Progenitor cell of endocrine pancreas (in vitro differentiated cells): ENCODE measurements at regions not wholly inside any gene's neighbourhood (a gene's known extent, or its start where the extent isn't known, plus 50 kb on each side); places are given as distances from the start of the nearest gene placed in this dataset.

Experiments
- DNase-seq: peaks from one replicate; pipeline ENCODE4 v3.0.0; 2021; ENCODE audit warnings: low spot score; ENCODE audit not compliant: unreplicated experiment
- H3K27ac Mint-ChIP-seq: 2 replicates; pipeline ENCODE4 v1.8.0; 2021; ENCODE audit warnings: mild to moderate bottlenecking, moderate library complexity, mixed read lengths
- H3K27me3 Mint-ChIP-seq: 2 replicates; pipeline ENCODE4 v1.8.0; 2021; ENCODE audit warnings: mixed read lengths
- H3K36me3 Mint-ChIP-seq: 2 replicates; pipeline ENCODE4 v1.8.0; 2022; ENCODE audit warnings: mixed read lengths; ENCODE audit not compliant: insufficient read depth
- H3K4me1 Mint-ChIP-seq: 2 replicates; pipeline ENCODE4 v1.8.0; 2021; ENCODE audit warnings: low read depth, mixed read lengths
- H3K4me3 Mint-ChIP-seq: 2 replicates; pipeline ENCODE4 v1.8.0; 2021; ENCODE audit warnings: low read depth, mild to moderate bottlenecking, moderate library complexity, mixed read lengths
- H3K9me3 Mint-ChIP-seq: 2 replicates; pipeline ENCODE4 v1.8.0; 2021; ENCODE audit warnings: low read depth, mixed read lengths
- TF ChIP-seq, protein P1 (sequence below): fragments of 200-600 bp; sonication (generic); IDR thresholded peaks from one replicate; pipeline ENCODE4 v1.5.0; 2021; ENCODE audit warnings: antibody characterized with exemption, mild to moderate bottlenecking; ENCODE audit not compliant: unreplicated experiment

DNA sequence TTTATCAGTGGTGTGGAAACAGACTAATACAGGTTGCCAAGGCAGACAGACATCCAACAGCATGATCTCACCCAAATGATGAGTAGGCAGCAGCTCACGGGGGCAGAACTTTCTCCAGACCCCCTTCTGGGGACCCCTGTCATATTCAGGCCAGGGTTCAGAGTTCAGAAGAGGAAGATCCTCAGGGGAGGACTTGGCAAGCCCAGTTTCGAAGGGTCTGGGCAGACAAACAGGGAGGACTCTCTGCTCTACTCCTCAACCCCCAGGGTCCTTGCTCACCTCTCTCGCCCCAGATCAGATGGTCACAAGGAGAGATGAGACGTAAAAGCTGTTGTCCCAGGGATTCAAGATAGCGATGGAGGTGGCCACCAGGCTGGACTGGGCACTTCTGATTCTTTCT is 215.1 kb upstream of the MVB12B start:
- no peak for DNase-seq
- Mint-ChIP-seq H3K9me3 (no peaks in the 10 kb centered on the region), H3K4me3 (no peak overlapping the region), H3K36me3 (no peaks in the 10 kb centered on the region), H3K4me1 (no peaks in the 10 kb centered on the region), H3K27me3 (peaks cover 57% of the 10 kb centered on the region), H3K27ac (no peak overlapping the region)
- TF ChIP-seq, protein P1, sequence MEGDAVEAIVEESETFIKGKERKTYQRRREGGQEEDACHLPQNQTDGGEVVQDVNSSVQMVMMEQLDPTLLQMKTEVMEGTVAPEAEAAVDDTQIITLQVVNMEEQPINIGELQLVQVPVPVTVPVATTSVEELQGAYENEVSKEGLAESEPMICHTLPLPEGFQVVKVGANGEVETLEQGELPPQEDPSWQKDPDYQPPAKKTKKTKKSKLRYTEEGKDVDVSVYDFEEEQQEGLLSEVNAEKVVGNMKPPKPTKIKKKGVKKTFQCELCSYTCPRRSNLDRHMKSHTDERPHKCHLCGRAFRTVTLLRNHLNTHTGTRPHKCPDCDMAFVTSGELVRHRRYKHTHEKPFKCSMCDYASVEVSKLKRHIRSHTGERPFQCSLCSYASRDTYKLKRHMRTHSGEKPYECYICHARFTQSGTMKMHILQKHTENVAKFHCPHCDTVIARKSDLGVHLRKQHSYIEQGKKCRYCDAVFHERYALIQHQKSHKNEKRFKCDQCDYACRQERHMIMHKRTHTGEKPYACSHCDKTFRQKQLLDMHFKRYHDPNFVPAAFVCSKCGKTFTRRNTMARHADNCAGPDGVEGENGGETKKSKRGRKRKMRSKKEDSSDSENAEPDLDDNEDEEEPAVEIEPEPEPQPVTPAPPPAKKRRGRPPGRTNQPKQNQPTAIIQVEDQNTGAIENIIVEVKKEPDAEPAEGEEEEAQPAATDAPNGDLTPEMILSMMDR, result no peak

DNA sequence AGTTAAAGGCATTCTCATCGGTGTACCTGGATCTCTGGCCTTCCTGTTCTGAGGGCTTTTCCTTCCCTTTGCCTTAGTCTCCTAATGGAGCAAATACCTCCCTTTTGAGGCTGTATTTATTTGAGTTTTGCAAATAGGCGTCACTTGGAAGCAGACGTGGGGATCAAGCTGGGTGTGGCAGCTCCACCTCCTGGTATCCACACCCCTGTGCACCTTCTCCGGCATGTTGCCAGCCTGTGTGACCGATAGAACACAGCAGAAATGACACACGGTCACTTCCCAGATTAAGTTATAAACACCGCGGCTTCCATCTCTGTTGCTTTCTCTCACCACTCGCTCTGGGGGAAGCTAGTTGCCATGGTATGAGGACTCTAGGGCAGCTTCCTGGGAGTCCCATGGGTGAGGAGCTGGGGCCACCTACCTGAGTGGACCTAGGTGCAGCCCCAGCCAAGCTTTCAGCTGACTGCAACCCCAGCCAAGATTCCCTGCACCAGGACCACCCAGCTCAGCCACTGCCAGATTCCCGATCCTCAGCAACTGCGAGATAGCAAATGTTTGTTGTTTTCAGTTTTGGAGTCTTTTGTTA is 214.4 kb upstream of the MVB12B start:
- TF ChIP-seq, protein P1, result no peak
- no peaks in the 10 kb centered on the region for H3K4me1 Mint-ChIP-seq
- no peak overlapping the region for H3K27ac Mint-ChIP-seq
- no peak for DNase-seq
- H3K9me3 Mint-ChIP-seq, result no peaks in the 10 kb centered on the region
- H3K4me3 Mint-ChIP-seq, result no peak overlapping the region
- no peaks in the 10 kb centered on the region for H3K36me3 Mint-ChIP-seq
- H3K27me3 Mint-ChIP-seq, result peaks cover 57% of the 10 kb centered on the region

DNA sequence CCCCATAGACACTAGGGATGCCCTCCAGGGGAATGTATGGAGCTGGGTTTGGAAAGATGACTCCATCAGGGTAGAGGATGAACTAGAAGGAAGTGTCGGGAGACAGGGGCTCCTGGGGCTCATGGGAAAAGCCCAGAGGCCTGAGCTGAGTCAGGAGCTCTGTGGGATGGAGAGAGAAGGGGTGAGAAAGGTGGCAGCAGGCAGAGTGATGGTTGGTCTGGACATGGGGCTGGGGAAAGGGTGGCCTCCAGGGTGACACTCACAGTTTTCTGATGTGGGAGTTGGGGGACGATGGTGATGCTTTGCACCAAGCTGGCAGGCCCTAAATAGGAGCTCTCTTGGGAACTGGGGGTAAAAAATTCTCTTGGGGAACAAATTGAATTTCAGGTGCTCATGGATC is 213.5 kb upstream of the MVB12B start:
- H3K4me1 Mint-ChIP-seq, result no peaks in the 10 kb centered on the region
- TF ChIP-seq, protein P1, result no peak
- peaks cover 57% of the 10 kb centered on the region for H3K27me3 Mint-ChIP-seq
- H3K4me3 Mint-ChIP-seq, result no peak overlapping the region
- no peak for DNase-seq
- H3K9me3 Mint-ChIP-seq, result no peaks in the 10 kb centered on the region
- H3K27ac Mint-ChIP-seq, result no peak overlapping the region
- no peaks in the 10 kb centered on the region for H3K36me3 Mint-ChIP-seq

DNA sequence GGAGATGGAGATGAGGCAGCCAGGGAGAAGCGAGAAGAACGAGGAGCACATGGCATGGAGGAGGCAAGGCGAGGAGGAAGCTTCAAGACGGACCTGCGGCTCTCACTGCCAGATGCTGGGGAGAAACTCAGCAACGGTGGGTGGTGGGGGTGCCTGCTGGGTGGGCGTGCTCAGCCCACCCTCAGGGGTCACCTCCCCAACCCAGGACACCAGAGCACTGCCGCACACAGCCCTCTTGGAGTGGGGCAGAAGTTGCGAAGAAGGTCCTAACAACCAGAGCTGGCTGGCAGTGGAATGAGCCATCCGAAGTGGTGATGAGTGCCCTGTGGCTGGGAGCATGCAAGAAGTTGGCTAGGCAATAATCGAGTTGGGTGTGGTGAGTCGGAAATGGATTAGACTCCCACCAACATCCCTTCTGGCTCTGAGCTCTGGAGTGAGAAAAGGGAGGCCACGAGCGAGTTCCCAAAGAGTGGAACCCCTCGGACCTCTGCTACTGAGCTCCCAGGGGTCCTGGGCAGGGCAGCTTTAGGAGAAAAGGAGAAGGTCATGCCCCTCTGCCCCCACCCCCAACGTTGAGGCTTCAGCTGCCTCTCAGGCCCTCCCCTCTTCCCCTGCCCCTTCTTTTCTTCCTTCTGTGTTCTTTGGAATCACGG is 212.7 kb upstream of the MVB12B start:
- Mint-ChIP-seq H3K4me1 (no peaks in the 10 kb centered on the region), H3K9me3 (no peaks in the 10 kb centered on the region), H3K27me3 (peaks cover 51% of the 10 kb centered on the region), H3K27ac (no peak overlapping the region), H3K36me3 (no peaks in the 10 kb centered on the region), H3K4me3 (no peak overlapping the region)
- no peak for DNase-seq
- TF ChIP-seq, protein P1, result no peak

DNA sequence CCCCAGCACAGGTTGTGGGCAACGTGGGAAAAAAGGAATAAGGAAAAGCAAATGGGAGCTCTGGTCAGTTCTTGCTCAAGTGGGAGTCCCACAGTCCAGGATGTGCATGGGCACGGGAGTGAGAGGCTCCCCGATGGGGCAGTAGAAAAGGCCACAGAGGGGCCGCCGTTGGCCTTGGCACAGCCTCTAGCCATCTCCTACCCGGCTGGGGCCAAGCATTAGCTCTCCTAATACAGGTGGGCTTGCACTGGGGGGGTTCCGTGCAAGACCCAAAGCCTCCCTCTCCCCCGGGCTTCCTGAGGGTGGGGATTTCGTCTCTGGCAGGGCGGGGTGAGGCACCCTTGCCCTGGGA is 212.2 kb upstream of the MVB12B start:
- peaks cover 47% of the 10 kb centered on the region for H3K27me3 Mint-ChIP-seq
- TF ChIP-seq, protein P1, result no peak
- H3K27ac Mint-ChIP-seq, result no peak overlapping the region
- no peaks in the 10 kb centered on the region for H3K9me3 Mint-ChIP-seq
- H3K4me1 Mint-ChIP-seq, result no peaks in the 10 kb centered on the region
- H3K36me3 Mint-ChIP-seq, result no peaks in the 10 kb centered on the region
- DNase-seq, result no peak
- H3K4me3 Mint-ChIP-seq, result no peak overlapping the region
